ENCODE measurements at regions not wholly inside any gene's neighbourhood (a gene's known extent, or its start where the extent isn't known, plus 50 kb on each side); places are given as distances from the start of the nearest gene placed in this dataset.

DNA sequence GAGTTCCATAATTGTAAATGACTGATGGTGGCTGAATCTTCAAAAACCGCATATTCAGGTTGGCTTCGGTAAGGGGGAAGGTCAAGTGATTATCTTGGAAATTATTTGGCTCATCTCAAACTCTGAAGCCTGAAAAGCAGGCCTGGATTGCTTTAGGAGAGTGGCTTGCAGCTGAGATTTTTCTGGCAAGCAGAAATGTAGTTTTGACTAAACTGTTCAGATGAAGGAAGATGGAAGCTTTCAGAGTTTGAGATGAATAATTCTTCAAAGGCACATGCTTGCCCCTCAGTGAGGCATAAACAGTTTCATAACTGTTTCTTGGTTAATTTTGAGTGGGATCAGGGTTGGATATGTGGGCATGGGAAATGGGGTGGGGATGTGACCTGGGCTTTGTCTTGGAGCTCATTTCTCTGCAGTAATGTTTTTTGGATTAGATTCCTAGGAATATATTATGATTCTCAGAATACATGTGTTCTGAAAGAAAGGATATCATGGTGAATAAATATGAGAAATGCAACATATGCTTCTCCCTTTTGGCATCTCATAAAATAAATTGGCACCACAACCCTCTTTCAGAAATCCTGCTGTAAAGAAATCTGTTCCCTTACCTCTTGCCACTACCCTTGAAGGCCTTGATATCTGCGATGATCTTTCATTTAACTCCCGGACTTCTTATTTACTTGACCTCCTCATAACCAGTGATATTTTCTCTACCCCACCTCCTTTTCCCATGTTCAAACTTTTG is 469.2 kb downstream of the ADRA2A start:
- no peaks in the 10 kb centered on the region for H3K4me1 ChIP-seq (ENCODE audit: control insufficient read depth, insufficient read depth, low read length)
- no peaks in the 10 kb centered on the region for H3K4me1 Mint-ChIP-seq
- H3K36me3 ChIP-seq (ENCODE audit: control insufficient read depth, insufficient read depth, low read length) = no peaks in the 10 kb centered on the region
- 95% methylated on average over 4 of the region's 4 CpGs for WGBS (ENCODE audit: insufficient coverage)
- DNase-seq (no peak), ATAC-seq (no peak)
- H3K4me3 ChIP-seq (ENCODE audit: low read length) = no peak overlapping the region
- H3K27me3 Mint-ChIP-seq (ENCODE audit: low read depth in 2 of 2) = no peaks in the 10 kb centered on the region
- H3K27ac Mint-ChIP-seq = no peak overlapping the region
- no peak overlapping the region for H3K4me3 Mint-ChIP-seq
- H3K9me3 ChIP-seq (ENCODE audit: control insufficient read depth, insufficient read depth, low read length) = no peaks in the 10 kb centered on the region
- no peaks in the 10 kb centered on the region for H3K27me3 ChIP-seq (ENCODE audit: control insufficient read depth, insufficient read depth, low read length)
- TF ChIP-seq CTCF (IDR thresholded peaks at IDR 0.05) = no peak
- no peak overlapping the region for H3K27ac ChIP-seq (ENCODE audit: low read length)
- no peaks in the 10 kb centered on the region for H3K9me3 Mint-ChIP-seq
- no peaks in the 10 kb centered on the region for H3K36me3 Mint-ChIP-seq
- intact Hi-C loops (cut with micrococcal nuclease) = no loop called here

GRCh38 chr10:111548084-111548726 is 471.4 kb downstream of the ADRA2A start:
- no peak for TF ChIP-seq CTCF (IDR thresholded peaks at IDR 0.05)
- no peaks in the 10 kb centered on the region for H3K36me3 Mint-ChIP-seq
- no peak for DNase-seq
- no peaks in the 10 kb centered on the region for H3K36me3 ChIP-seq (ENCODE audit: control insufficient read depth, insufficient read depth, low read length)
- no peaks in the 10 kb centered on the region for H3K9me3 ChIP-seq (ENCODE audit: control insufficient read depth, insufficient read depth, low read length)
- H3K27ac ChIP-seq (ENCODE audit: low read length) = no peak overlapping the region
- H3K27me3 ChIP-seq (ENCODE audit: control insufficient read depth, insufficient read depth, low read length) = no peaks in the 10 kb centered on the region
- no peak for ATAC-seq
- no peaks in the 10 kb centered on the region for H3K27me3 Mint-ChIP-seq (ENCODE audit: low read depth in 2 of 2)
- H3K9me3 Mint-ChIP-seq = no peaks in the 10 kb centered on the region
- no peak overlapping the region for H3K27ac Mint-ChIP-seq
- H3K4me3 ChIP-seq (ENCODE audit: low read length) = no peak overlapping the region
- no peak overlapping the region for H3K4me3 Mint-ChIP-seq
- no peaks in the 10 kb centered on the region for H3K4me1 Mint-ChIP-seq
- intact Hi-C loops (cut with micrococcal nuclease) = no loop called here
- H3K4me1 ChIP-seq (ENCODE audit: control insufficient read depth, insufficient read depth, low read length) = no peaks in the 10 kb centered on the region
- no CpG with 5 or more reads among the region's 1 CpG for WGBS (ENCODE audit: insufficient coverage)

GRCh38 chr10:111551001-111551400 is 474.2 kb downstream of the ADRA2A start:
- Histone ChIP-seq H3K9me3 (ENCODE audit: control insufficient read depth, insufficient read depth, low read length) (no peaks in the 10 kb centered on the region), H3K27me3 (ENCODE audit: control insufficient read depth, insufficient read depth, low read length) (no peaks in the 10 kb centered on the region), H3K27ac (ENCODE audit: low read length) (no peak overlapping the region), H3K4me3 (ENCODE audit: low read length) (no peak overlapping the region), H3K36me3 (ENCODE audit: control insufficient read depth, insufficient read depth, low read length) (no peaks in the 10 kb centered on the region), H3K4me1 (ENCODE audit: control insufficient read depth, insufficient read depth, low read length) (no peaks in the 10 kb centered on the region)
- Mint-ChIP-seq H3K4me1 (no peaks in the 10 kb centered on the region), H3K27me3 (ENCODE audit: low read depth in 2 of 2) (no peaks in the 10 kb centered on the region), H3K36me3 (no peaks in the 10 kb centered on the region), H3K9me3 (no peaks in the 10 kb centered on the region), H3K27ac (no peak overlapping the region), H3K4me3 (no peak overlapping the region)
- ATAC-seq = no peak
- intact Hi-C loops (cut with micrococcal nuclease) = no loop called here
- no peak for TF ChIP-seq CTCF (IDR thresholded peaks at IDR 0.05)
- no peak for DNase-seq
- 80% methylated on average over 4 of the region's 5 CpGs for WGBS (ENCODE audit: insufficient coverage)
